Esophagus (tissue), 2 donors: ENCODE measurements at regions not wholly inside any gene's neighbourhood (a gene's known extent, or its start where the extent isn't known, plus 50 kb on each side); places are given as distances from the start of the nearest gene placed in this dataset.
"Not testable (repeated sequence)": the region's sequence is repeated elsewhere in the genome, so short reads cannot be mapped to it uniquely, and the experiment has no call there.

ENCODE experiments used
- H3K27ac ChIP-seq, 2 donors: one replicate each; pipeline ENCODE4 v1.5.1; 2013; ENCODE audit warnings: low read depth in 2 of 2, mild to moderate bottlenecking in 2 of 2, inconsistent platforms in 1 of 2, low read length in 1 of 2, moderate library complexity in 1 of 2
- H3K27me3 ChIP-seq, 2 donors: one replicate each; pipeline ENCODE4 v1.6.1; 2013; ENCODE audit warnings: low read length in 2 of 2, control low read depth in 1 of 2, mild to moderate bottlenecking in 1 of 2; ENCODE audit not compliant: insufficient read depth in 2 of 2, control insufficient read depth in 1 of 2
- H3K36me3 ChIP-seq, 2 donors: one replicate each; pipeline ENCODE4 v1.6.1; 2013; ENCODE audit warnings: low read length in 1 of 2; ENCODE audit not compliant: control insufficient read depth in 2 of 2, insufficient read depth in 2 of 2
- H3K4me1 ChIP-seq, 2 donors: one replicate each; pipeline ENCODE4 v1.6.1; 2013; ENCODE audit warnings: low read length in 1 of 2; ENCODE audit not compliant: control insufficient read depth in 2 of 2, insufficient read depth in 2 of 2
- H3K4me3 ChIP-seq, 2 donors: one replicate each; pipeline ENCODE4 v1.5.1; 2013; ENCODE audit warnings: low read length in 2 of 2, mild to moderate bottlenecking in 2 of 2, low read depth in 1 of 2, moderate library complexity in 1 of 2
- H3K9me3 ChIP-seq, 2 donors: one replicate each; pipeline ENCODE4 v1.6.1; 2013; ENCODE audit warnings: mild to moderate bottlenecking in 2 of 2, low read depth in 1 of 2, low read length in 1 of 2, moderate library complexity in 1 of 2; ENCODE audit not compliant: control insufficient read depth in 2 of 2, insufficient read depth in 1 of 2
- WGBS, 2 donors: extraction: QIAGEN DNeasy Blood & Tissue Kit; methylation state at CpG; one replicate each; pipeline ENCODE4 v1.1.7; 2013; 5-methylcytosine and 5-hydroxymethylcytosine counted together
- donor health status: healthy with polysubstance abuse.
- donor health status: Bipolar disorder and iron deficiency.

DNA sequence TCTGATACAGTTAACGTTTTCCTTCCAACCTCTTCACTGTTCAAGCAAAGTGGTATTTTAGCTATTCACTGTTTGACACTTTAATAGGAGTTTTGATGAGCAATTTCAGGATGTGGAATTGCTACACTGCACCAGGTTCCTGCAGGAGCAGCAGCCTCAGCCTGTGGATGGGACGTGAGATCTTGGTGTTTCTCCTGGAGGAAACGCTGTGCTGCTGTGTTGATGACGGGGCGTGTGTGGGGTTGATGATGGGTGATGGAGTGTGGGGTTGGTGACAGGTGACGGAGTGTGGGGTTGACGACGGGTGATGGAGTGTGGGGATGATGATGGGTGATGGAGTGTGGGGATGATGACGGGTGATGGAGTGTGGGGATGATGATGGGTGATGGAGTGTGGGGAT lies 98.9 kb downstream of the RTP5 start:
- H3K27ac ChIP-seq: no peak overlapping the region
- no peaks in the 10 kb centered on the region for H3K27me3 ChIP-seq
- no peak overlapping the region for H3K4me3 ChIP-seq
- peaks cover 0 to 2% of the 10 kb centered on the region in 2 donors for H3K36me3 ChIP-seq
- H3K9me3 ChIP-seq: no peaks in the 10 kb centered on the region
- H3K4me1 ChIP-seq: no peaks in the 10 kb centered on the region
- 95 to 97% methylated on average over 9 of the region's 9 CpGs for WGBS, 2 donors

DNA sequence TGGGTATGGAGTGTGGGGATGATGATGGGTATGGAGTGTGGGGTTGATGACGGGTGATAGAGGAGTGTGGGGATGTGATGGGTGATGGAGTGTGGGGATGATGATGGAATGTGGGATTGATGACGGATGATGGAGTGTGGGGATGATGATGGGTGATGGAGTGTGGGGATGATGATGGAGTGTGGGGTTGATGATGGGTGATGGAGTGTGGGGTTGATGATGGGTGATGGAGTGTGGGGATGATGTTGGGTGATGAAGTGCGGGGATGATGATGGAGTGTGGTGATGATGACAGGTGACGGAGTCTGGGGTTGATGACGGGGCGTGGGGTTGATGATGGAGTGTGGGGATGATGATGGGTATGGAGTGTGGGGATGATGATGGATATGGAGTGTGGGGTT lies 99.7 kb downstream of the RTP5 start:
- H3K4me3 ChIP-seq, H3K27me3 ChIP-seq, H3K4me1 ChIP-seq, H3K36me3 ChIP-seq, H3K27ac ChIP-seq, H3K9me3 ChIP-seq: not testable (repeated sequence)
- 97 to 98% methylated on average over 6 of the region's 6 CpGs for WGBS, 2 donors

DNA sequence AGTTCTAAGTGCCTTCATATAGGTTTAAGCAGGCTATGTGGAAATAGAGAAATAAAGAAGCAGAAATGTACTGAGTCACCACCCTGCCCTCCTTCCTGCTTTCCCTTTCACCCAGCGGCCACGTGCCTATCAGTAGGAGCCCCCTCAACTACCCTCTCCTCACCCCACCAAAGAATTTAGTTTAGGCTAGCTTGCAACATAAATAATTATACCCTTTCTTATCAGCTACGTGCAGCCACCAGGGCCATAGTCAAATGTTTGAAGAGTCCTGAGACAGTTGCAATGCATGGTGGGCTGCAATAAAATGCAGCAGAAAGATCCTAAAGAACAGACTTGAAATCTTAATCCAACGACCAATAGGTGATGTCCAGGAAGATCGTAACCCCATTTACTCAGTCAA lies 101.2 kb downstream of the RTP5 start:
- Histone ChIP-seq H3K27ac (no peak overlapping the region), H3K9me3 (no peaks in the 10 kb centered on the region), H3K36me3 (peaks cover 0 to 6% of the 10 kb centered on the region in 2 donors), H3K4me1 (no peaks in the 10 kb centered on the region), H3K27me3 (no peaks in the 10 kb centered on the region), H3K4me3 (no peak overlapping the region)
- 78 to 88% methylated on average over 5 of the region's 5 CpGs for WGBS, 2 donors

DNA sequence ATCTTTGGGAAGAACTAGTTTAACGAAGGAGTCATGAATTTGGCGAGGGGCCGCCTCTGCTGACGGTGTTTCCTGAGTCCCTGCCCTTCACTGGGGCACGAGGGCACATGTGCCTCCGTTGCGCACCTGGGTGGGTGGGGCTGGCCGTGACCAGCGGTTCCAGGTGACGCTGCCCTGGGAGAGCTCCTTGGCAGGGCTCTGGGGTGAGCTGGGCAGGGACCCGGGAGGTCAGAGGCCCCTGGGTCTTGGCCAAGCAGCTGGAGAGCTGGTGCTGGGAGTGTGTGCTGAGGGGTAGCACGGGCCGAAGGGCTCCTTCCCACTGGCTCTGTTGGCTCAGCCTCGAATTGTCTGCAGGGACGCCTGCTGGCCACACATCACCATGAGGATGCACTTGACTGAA lies 104.6 kb downstream of the RTP5 start:
- Histone ChIP-seq H3K36me3 (peaks cover 0 to 6% of the 10 kb centered on the region in 2 donors), H3K27ac (no peak overlapping the region), H3K27me3 (no peaks in the 10 kb centered on the region), H3K9me3 (no peaks in the 10 kb centered on the region), H3K4me1 (no peaks in the 10 kb centered on the region), H3K4me3 (no peak overlapping the region)
- WGBS, 2 donors: 87 to 92% methylated on average over 15 of the region's 15 CpGs

DNA sequence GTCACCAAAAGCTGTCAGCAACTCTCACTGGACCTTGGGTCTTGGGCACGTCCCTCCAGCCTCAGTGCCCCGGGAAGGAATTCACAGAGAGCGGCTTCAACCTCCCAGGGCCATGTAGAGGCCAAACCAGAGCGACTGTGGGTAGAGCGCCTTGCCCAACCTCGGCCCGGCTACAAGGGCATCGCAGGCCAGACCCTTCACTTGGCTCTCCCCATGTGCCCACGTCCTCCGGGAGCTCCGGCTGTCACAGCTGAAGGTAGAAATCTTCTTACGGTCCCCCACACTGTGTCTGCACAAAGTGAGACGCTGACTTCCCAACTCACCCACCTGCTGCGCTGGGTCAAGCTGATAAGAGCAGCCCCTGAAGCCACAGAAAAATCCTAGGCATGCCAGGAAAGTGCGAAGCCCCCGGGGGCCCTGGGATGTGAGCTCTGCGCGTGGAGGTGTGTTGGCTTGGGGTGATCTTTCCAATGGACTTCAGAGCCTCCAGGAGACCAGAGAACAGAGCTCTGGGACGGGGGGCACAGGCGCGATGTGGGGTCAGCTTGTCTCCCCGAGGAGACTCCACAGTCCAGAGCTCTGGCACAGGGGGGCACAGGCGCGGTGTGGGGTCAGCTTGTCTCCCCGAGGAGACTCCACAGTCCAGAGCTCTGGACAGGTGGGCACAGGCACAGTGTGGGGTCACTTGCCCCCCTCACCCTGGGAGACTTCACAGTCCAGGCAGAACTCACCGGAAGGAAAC lies 105.5 kb downstream of the RTP5 start:
- Histone ChIP-seq H3K36me3 (peaks cover 0 to 6% of the 10 kb centered on the region in 2 donors), H3K9me3 (no peaks in the 10 kb centered on the region), H3K27me3 (no peaks in the 10 kb centered on the region), H3K27ac (no peak overlapping the region), H3K4me3 (no peak overlapping the region), H3K4me1 (no peaks in the 10 kb centered on the region)
- WGBS, 2 donors: 89 to 93% methylated on average over 26 of the region's 26 CpGs

DNA sequence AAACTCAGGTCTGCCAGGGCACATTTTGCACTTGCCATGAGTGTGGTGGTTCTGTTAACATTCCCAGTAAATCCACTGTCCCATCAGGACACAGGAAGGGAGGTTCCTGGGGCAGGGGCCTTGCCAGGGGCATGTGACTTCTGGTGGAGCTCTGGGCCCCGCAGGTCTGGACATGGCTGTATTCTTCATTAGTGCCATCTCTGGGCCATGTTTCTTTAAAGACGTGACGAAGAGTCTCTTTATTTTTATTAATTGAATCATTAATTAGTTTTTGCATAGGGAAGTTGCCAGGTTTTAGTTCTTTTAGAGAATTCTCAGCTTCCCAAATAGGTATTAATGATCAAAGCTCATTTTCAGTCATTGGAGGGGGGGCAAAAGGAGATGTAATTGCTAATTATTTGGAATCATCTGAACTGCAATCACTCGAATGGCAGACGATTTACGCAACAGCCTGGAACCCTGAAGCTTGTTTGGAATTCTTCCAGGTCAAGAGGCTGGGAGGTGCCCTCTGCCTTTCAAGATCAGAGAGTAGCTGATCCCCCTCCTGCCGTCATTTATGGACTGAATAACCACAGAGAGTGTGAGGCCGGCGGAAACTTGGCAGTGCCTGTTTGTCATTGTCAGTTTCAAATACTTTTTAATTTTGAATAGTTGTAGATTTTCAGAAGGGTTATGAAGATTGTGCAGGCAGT lies 106.2 kb downstream of the RTP5 start:
- WGBS, 2 donors: 51 to 71% methylated on average over 9 of the region's 9 CpGs
- Histone ChIP-seq H3K9me3 (no peaks in the 10 kb centered on the region), H3K27me3 (no peaks in the 10 kb centered on the region), H3K27ac (no peak overlapping the region), H3K4me3 (no peak overlapping the region), H3K4me1 (no peaks in the 10 kb centered on the region), H3K36me3 (peaks cover 0 to 6% of the 10 kb centered on the region in 2 donors)

DNA sequence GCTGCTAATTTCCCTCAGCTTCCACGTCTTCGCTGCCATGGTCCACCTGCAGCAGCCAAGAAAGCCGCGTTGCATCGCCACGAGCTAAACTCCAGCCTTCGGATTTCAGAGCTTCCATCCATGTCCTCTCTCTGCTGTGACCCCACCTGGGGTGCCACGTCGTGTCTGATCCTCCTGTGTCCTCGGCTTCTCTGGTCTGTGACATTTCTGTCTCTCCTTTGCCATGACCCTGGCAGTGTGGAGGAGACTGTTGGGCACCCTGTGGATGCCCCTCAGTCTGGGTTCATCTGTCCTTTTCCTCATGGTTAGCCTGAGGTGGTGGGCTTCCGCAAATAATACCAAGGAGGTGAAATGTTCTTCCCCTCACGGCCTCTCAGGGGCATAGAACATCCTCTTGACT lies 106.8 kb downstream of the RTP5 start:
- H3K36me3 ChIP-seq: peaks cover 0 to 6% of the 10 kb centered on the region in 2 donors
- 84 to 86% methylated on average over 12 of the region's 12 CpGs for WGBS, 2 donors
- no peak overlapping the region for H3K4me3 ChIP-seq
- H3K27ac ChIP-seq: no peak overlapping the region
- no peaks in the 10 kb centered on the region for H3K4me1 ChIP-seq
- H3K27me3 ChIP-seq: no peaks in the 10 kb centered on the region
- H3K9me3 ChIP-seq: no peaks in the 10 kb centered on the region

DNA sequence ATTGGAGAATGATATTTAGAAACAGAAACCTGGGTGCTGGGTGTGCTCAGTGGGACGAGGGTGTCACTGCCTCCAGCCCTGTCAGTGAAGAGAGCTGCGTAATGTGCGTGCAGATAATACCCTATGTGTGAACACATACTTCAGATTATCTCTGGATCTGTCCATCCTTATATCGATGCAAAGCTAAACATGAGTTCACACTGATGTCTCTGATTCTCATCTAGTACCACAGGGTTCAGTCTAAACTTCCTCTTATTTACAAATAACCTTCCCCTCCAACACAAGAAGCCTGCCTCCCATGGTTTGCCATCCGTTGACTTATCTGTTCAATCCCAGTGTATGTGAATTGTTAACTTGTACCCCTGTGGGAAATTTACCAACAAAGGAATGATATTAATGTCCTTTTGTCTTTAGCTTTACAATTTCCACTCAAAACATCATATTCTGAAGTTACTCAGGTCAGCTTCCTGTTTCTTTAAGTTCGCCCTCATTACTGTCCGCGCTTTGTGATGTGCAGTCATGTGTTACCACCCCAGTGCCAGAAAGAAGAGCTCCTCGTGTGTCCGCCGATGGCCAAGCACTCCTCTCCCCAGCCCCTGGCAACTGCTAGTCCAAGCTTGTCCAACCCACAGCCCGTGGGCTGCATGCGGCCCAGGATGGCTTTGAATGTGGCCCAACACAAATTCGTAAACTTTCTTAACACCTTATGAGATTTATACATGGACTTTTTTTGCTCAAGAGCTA lies 108.2 kb downstream of the RTP5 start:
- WGBS, 2 donors: 88 to 94% methylated on average over 14 of the region's 14 CpGs

DNA sequence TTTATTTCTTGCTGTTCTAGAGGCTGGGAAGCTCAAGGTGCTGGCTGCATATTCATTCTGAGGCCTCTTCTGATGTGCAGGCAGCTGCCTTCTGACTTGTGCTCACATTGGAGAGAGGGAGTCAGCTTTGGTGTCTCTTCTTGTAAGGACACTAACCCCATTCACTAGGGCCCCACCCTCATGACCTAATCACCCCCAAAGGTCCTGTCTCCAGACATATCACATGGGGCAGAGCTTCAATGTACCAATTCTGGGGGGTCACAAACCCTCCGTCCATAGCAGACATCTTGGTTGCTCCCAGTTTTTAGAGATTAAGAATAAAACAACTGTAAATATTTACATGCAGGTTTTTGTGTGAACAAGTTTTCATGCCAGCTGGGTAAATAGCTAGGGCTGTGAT lies 109.1 kb downstream of the RTP5 start:
- Histone ChIP-seq H3K27me3 (no peaks in the 10 kb centered on the region), H3K9me3 (no peaks in the 10 kb centered on the region), H3K4me1 (peaks cover 0 to 6% of the 10 kb centered on the region in 2 donors), H3K36me3 (peaks cover 0 to 4% of the 10 kb centered on the region in 2 donors), H3K4me3 (no peak overlapping the region), H3K27ac (no peak overlapping the region)
- 95% methylated on average over 1 of the region's 1 CpG for WGBS, 2 donors

More for the DNA sequence above, 108.2 kb downstream of the RTP5 start:
- H3K4me1 ChIP-seq: peaks cover 0 to under 1% of the 10 kb centered on the region in 2 donors
- no peak overlapping the region for H3K27ac ChIP-seq
- no peaks in the 10 kb centered on the region for H3K27me3 ChIP-seq
- H3K4me3 ChIP-seq: no peak overlapping the region
- H3K9me3 ChIP-seq: no peaks in the 10 kb centered on the region
- H3K36me3 ChIP-seq: peaks cover 0 to 4% of the 10 kb centered on the region in 2 donors
